ENCODE measurements at regions not wholly inside any gene's neighbourhood (a gene's known extent, or its start where the extent isn't known, plus 50 kb on each side); places are given as distances from the start of the nearest gene placed in this dataset.

- DNase-seq: no peak
Observed at GRCh38 chr1:11338284-11338924, 65.4 kb downstream of the UBIAD1 start.

- DNase-seq: no peak
Observed at GRCh38 chr1:11339346-11340232, 66.6 kb downstream of the UBIAD1 start.

- no peak for DNase-seq
Observed at GRCh38 chr1:11340233-11340632, 67.2 kb downstream of the UBIAD1 start.

- no peak for DNase-seq
Observed at GRCh38 chr1:11341901-11342552, 69.0 kb downstream of the UBIAD1 start.

- no peak for DNase-seq
Observed at GRCh38 chr1:11342621-11343032, 69.6 kb downstream of the UBIAD1 start.

- DNase-seq: no peak
Observed at GRCh38 chr1:11345971-11346715, 73.1 kb downstream of the UBIAD1 start.

- DNase-seq: no peak
Observed at GRCh38 chr1:11350265-11350664, 77.3 kb downstream of the UBIAD1 start.

GRCh38 chr1:11352058-11352715 is 79.2 kb downstream of the UBIAD1 start:
- no peak for DNase-seq

GRCh38 chr1:11352816-11353799 is 80.1 kb downstream of the UBIAD1 start:
- no peak for DNase-seq

GRCh38 chr1:11354893-11355553 is 82.0 kb downstream of the UBIAD1 start:
- DNase-seq: no peak

GRCh38 chr1:11355559-11356475 is 82.8 kb downstream of the UBIAD1 start:
- DNase-seq: no peak

- no peak for DNase-seq
Observed at GRCh38 chr1:11357276-11357675, 84.3 kb downstream of the UBIAD1 start.

GRCh38 chr1:11358984-11359383 is 86.0 kb downstream of the UBIAD1 start:
- no peak for DNase-seq

- no peak for DNase-seq
Observed at GRCh38 chr1:11362547-11363021, 89.6 kb downstream of the UBIAD1 start.

GRCh38 chr1:11364170-11364569 is 91.2 kb downstream of the UBIAD1 start:
- DNase-seq: peak; percentile 4

- DNase-seq: no peak
Observed at GRCh38 chr1:11365744-11366387, 92.9 kb downstream of the UBIAD1 start.

GRCh38 chr1:11373029-11373894 is 100.3 kb downstream of the UBIAD1 start:
- no peak for DNase-seq

Measured in CD4-positive, alpha-beta T cell treated with Interleukin-21 for 1 hour (primary cell).